ENCODE measurements at regions not wholly inside any gene's neighbourhood (a gene's known extent, or its start where the extent isn't known, plus 50 kb on each side); places are given as distances from the start of the nearest gene placed in this dataset.
A peak's percentile ranks its signal among the peaks of the same experiment; 100 is the strongest.
"Not testable (repeated sequence)": the region's sequence is repeated elsewhere in the genome, so short reads cannot be mapped to it uniquely, and the experiment has no call there.

- no peak for DNase-seq (ENCODE audit: low read depth in 2 of 3, low spot score in 2 of 3)
Measured at GRCh38 chr5:69004127-69004526, 89.7 kb upstream of the SLC30A5 start.

GRCh38 chr5:69004676-69005075 is 89.1 kb upstream of the SLC30A5 start:
- DNase-seq (ENCODE audit: low read depth in 2 of 3, low spot score in 2 of 3), result no peak

- DNase-seq (ENCODE audit: low read depth in 2 of 3, low spot score in 2 of 3), result no peak
Measured at GRCh38 chr5:69006030-69006429, 87.8 kb upstream of the SLC30A5 start.

- DNase-seq (ENCODE audit: low read depth in 2 of 3, low spot score in 2 of 3), result no peak
Measured at GRCh38 chr5:69007163-69007562, 86.7 kb upstream of the SLC30A5 start.

GRCh38 chr5:69007726-69008368 is 86.0 kb upstream of the SLC30A5 start:
- DNase-seq (ENCODE audit: low read depth in 2 of 3, low spot score in 2 of 3), result peak; percentile 32 to 62 (median 37)

- no peak for DNase-seq (ENCODE audit: low read depth in 2 of 3, low spot score in 2 of 3)
Measured at GRCh38 chr5:69010476-69010875, 83.3 kb upstream of the SLC30A5 start.

- no peak for DNase-seq (ENCODE audit: low read depth in 2 of 3, low spot score in 2 of 3)
Measured at GRCh38 chr5:69011910-69012309, 81.9 kb upstream of the SLC30A5 start.

- no peak for DNase-seq (ENCODE audit: low read depth in 2 of 3, low spot score in 2 of 3)
Measured at GRCh38 chr5:69013481-69013880, 80.3 kb upstream of the SLC30A5 start.

- not testable (repeated sequence) for DNase-seq (ENCODE audit: low read depth in 2 of 3, low spot score in 2 of 3)
Measured at GRCh38 chr5:69014007-69014406, 79.8 kb upstream of the SLC30A5 start.

GRCh38 chr5:69019668-69020375 is 74.0 kb upstream of the SLC30A5 start:
- DNase-seq (ENCODE audit: low read depth in 2 of 3, low spot score in 2 of 3), result no peak

GRCh38 chr5:69024241-69024651 is 69.6 kb upstream of the SLC30A5 start:
- DNase-seq (ENCODE audit: low read depth in 2 of 3, low spot score in 2 of 3), result no peak

- DNase-seq (ENCODE audit: low read depth in 2 of 3, low spot score in 2 of 3), result no peak
Measured at GRCh38 chr5:69029292-69029691, 64.5 kb upstream of the SLC30A5 start.

- DNase-seq (ENCODE audit: low read depth in 2 of 3, low spot score in 2 of 3), result no peak
Measured at GRCh38 chr5:69030358-69031062, 63.3 kb upstream of the SLC30A5 start.

- no peak for DNase-seq (ENCODE audit: low read depth in 2 of 3, low spot score in 2 of 3)
Measured at GRCh38 chr5:69032009-69032408, 61.8 kb upstream of the SLC30A5 start.

GRCh38 chr5:69033690-69034089 is 60.1 kb upstream of the SLC30A5 start:
- no peak for DNase-seq (ENCODE audit: low read depth in 2 of 3, low spot score in 2 of 3)

GRCh38 chr5:69034898-69035297 is 58.9 kb upstream of the SLC30A5 start:
- DNase-seq (ENCODE audit: low read depth in 2 of 3, low spot score in 2 of 3), result no peak

- no peak for DNase-seq (ENCODE audit: low read depth in 2 of 3, low spot score in 2 of 3)
Measured at GRCh38 chr5:69035665-69036064, 58.1 kb upstream of the SLC30A5 start.

- no peak for DNase-seq (ENCODE audit: low read depth in 2 of 3, low spot score in 2 of 3)
Measured at GRCh38 chr5:69038539-69038938, 55.3 kb upstream of the SLC30A5 start.

GRCh38 chr5:69039829-69040228 is 54.0 kb upstream of the SLC30A5 start:
- no peak for DNase-seq (ENCODE audit: low read depth in 2 of 3, low spot score in 2 of 3)

GRCh38 chr5:69042500-69042899 is 51.3 kb upstream of the SLC30A5 start:
- no peak for DNase-seq (ENCODE audit: low read depth in 2 of 3, low spot score in 2 of 3)

- DNase-seq (ENCODE audit: low read depth in 2 of 3, low spot score in 2 of 3), result peak; percentile 32 to 62 (median 39)
Measured at GRCh38 chr5:69042915-69043654, 50.7 kb upstream of the SLC30A5 start.

GRCh38 chr5:69043655-69043996 is 50.2 kb upstream of the SLC30A5 start:
- DNase-seq (ENCODE audit: low read depth in 2 of 3, low spot score in 2 of 3), result no peak
